ENCODE measurements at regions not wholly inside any gene's neighbourhood (a gene's known extent, or its start where the extent isn't known, plus 50 kb on each side); places are given as distances from the start of the nearest gene placed in this dataset.

- TF ChIP-seq CTCF (IDR thresholded peaks at IDR 0.05) (no peak), POLR2A (IDR thresholded peaks at IDR 0.05) (no peak)
Observed at GRCh38 chr13:69010789-69011188, 1096.8 kb upstream of the ATXN8OS start.

All from heart left ventricle (tissue), 13 donors.